Inflammatory macrophage (primary cell): ENCODE measurements at regions not wholly inside any gene's neighbourhood (a gene's known extent, or its start where the extent isn't known, plus 50 kb on each side); places are given as distances from the start of the nearest gene placed in this dataset.
A peak's percentile ranks its signal among the peaks of the same experiment; 100 is the strongest.
"Not testable (repeated sequence)": the region's sequence is repeated elsewhere in the genome, so short reads cannot be mapped to it uniquely, and the experiment has no call there.

Source experiments
- DNase-seq, 2 donors: peaks; one replicate each; pipeline ENCODE4 v3.0.0-alpha.2; 2020 to 2022

DNA sequence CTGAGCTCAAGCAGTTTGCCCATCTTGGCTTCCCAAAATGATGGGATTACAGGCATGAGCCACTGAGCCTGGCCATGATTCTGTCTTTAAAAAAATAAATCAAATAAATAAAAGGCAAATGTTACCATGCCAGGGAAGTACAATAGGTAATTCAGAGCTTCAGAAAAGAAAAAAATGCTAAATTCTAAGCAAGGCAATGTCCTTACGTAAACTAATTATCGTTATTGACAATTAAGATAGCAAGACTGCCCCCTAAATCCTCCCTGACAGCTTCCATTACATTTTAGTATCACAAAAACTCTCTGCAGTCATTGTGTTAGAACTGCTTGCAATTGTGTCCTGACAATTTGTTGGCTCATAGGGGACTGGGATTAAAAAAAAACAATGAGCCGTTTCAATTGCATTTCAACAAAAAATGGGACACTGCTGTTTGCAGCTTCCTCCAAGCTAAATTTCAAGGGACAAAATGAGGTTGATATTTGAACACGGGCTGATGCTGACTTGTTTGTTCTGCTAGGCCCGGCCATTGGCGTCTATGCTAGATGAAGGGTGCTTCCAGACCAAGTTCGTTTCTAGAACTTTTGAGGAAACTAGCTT, 88.9 kb downstream of the MOGAT1 start:
- DNase-seq, result no peak

DNA sequence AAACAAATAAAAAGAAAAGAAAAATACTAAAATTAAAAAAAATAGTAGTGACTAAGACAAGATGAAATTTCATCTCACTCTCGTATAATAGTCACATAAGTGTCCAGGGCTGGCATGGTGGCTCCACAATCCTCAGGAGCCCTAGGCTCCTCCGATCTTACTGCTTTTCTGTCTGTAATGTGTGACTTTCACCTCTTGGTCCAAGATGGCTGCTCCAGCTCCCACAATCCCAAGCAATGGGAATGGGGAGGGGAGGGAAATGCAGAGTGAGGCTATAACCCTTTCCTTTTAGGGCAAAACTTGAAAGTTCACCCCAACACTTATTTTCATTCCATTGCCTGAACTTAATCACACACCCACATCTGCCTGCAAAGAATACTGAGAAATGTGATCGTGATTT, 90.4 kb downstream of the MOGAT1 start:
- DNase-seq, result no peak

DNA sequence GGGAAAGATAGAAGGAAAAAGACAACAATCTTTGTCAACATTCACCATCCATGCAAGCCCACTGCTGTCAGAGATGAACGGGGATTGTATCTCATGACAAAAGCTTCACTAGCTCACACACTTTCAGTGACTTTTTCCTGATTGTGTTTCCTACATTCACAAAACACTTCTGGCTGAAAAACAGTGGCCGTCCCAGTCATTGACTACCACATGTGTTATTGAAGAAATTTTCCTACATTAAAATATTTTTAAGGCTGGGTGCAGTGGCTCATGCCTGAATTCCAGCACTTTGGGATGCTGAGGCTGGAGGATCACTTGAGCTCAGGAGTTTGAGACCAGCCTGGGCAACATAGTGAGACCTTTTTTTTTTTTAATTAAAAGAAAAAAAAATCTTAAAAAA, 90.9 kb downstream of the MOGAT1 start:
- DNase-seq, result no peak

DNA sequence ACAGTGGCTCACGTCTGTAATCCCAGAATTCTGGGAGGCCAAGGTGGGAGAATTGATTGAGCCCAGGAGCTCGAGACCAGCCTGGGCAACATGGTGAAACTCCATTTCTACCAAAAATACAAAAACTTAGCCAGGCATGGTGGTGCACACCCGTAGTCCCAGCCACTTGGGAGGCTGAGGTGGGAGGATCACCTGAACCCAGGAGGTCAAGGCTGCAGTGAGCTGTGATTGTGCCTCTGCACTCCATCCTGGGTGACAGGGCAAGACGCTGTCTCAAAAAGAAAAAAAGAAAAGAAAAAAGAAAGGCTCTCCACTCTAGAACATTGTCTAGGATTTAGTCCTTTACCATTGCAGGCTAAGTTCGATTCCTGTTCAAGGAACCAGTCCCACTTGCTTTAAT, 94.4 kb downstream of the MOGAT1 start:
- not testable (repeated sequence) for DNase-seq

DNA sequence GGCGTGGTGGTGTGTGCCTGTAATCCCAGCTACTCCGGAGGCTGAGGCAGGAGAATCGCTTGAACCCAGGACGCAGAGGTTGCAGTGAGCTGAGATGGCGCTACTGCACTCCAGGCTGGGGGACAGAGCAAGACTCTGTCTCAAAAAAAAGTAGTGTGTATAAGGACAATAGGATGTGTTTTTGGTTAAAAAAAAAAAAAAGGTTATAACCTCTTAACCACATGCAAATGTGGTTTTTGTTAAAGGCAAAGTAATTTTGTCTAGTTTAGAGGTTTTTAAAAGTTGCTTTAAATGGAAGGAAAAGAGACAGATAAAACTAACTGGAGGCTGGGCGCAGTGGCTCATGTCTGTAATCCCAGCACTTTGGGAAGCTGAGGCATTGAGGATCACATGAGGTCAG, 92.8 kb upstream of the ACSL3 start:
- DNase-seq, result not testable (repeated sequence)

DNA sequence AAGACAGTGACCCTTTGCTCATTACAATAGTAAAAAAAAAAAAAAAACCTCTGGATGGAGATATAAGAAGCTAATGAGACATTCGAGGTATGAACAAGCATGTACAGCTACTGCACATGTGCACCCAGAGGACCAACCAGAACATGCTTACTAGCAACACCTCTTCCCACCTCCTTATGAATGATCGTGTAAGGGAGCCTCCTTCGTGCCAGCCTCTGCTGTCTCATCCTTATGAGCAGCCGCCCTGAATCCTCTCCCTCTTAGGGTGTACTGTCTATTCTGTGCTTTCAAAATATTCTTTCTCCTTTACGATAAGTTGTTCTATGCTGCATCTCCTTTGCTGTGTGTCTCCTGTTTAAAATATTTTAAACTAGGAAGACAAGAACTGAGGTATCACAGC, 91.4 kb upstream of the ACSL3 start:
- no peak for DNase-seq

DNA sequence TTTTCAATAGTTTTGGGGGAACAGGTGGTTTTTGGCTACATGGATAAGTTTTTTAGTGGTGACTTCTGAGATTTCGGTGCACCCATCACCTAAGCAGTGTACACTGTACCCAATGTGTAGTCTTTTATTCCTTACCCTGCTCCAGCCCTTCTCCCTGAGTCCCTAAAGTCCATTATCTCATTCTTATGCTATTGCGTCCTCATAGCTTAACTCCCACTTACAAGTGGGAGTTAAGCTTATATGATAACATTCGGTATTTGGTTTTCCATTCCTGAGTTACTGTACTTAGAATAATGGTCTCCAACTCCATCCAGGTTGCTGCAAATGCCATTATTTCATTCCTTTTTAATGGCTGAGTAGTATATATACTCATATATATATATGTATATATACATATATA, 90.9 kb upstream of the ACSL3 start:
- no peak for DNase-seq

DNA sequence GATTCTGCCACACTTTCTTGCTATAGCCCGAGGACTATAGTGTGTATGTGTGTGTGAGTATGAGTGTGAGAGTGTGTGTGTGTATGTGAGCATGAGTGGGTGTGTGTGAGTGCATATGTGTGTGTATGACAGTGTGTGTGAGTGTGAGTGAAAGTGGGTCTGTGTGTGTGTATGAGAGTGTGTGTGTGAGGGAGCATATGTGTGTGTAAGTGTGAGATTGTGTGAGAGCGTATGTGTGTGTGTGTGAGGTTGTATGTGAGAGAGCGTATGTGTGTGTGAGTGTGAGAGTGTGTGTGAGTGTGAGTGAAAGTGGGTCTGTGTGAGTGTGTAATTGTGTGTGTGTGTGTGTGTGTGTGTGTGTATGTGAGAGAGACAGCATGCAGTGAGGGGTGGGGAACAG, 89.0 kb upstream of the ACSL3 start:
- DNase-seq, result no peak

DNA sequence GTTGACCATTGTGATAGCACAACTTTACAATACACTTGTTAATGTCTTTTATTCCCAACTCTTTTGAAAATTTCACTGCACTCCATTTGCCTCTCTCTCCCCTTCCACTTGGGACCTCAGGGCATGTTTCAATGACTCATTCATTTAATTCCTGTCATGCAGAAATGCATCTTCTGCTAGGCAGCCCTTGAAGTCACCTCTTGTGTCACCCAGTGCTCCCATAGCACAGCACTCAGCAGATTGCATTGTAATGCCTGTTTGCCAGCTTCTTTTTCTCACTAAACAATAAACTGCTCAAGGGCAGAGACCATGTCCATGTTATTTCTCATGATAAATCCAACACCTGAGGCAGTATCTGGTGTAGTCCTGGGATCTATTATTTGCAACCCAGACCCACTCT, 85.9 kb upstream of the ACSL3 start:
- DNase-seq, result peak in 1 of 2 donors; percentile 29

DNA sequence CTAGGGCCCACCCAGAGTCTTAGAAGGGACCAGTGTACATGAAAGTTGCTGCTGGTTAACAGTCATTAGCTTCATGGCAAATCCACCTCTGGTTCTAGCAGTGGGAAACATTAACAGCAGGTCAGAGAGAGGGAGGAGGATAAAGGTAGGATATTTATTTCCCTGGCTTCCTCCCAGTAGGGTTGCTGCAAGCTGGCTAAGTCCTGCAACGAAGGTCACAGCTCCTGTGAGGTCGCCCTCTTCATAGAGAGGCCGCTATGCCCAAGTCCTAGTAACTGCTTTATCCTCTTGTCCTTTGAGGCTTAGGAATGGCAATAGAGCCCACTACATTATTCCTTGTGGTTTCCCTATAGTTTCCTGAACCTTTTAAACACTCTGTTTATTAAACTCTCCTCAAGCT, 84.0 kb upstream of the ACSL3 start:
- DNase-seq, result no peak

DNA sequence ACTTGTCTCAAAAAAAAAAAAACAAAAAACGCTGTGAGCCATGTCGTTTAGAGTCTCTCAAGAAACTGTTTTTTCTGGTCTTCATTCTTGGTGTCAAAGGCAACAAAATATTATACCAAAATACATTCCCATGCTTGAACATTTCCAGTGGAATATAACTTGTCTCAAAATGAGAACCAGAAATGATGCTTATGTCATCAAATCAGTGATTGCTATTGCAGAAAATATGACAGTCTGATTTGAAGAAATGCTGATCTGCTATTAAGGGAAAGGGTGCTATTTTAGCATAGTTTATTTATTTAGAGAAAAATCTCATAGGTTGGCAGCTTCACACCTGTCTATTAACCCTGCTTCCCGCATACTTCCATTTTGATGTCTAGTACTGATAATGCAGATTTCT, 82.4 kb upstream of the ACSL3 start:
- DNase-seq, result no peak

DNA sequence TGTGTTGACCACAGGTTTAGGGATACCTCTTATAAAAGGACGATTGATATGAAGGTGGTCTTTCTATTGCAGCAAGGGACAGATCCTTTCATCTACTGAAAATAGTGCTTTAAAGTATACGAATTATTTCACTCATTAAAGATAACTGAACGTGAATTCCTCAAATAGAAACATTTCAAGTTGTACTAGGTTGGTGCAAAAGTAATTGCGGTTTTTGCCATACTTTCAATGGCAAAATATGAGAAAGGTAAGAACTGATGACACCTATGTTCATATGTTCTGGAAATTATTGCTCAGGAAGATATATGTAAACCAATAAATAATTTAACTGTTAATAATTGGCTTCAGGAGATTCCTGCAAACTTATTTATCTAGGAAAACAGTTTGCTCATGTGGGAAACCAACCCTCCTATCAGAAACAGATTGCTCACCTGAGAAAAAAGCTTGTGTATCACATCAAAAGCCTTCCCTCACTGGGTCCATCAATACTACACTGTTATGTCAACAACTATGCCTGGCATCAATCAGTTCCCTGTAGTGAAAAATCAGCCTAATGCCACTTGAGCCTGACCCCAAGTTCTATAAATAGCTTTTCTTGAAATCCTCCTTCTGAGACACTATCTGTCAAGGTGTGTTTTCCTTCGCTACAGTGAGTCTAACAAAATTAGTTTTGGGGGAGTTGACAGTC, 81.5 kb upstream of the ACSL3 start:
- DNase-seq, result no peak

DNA sequence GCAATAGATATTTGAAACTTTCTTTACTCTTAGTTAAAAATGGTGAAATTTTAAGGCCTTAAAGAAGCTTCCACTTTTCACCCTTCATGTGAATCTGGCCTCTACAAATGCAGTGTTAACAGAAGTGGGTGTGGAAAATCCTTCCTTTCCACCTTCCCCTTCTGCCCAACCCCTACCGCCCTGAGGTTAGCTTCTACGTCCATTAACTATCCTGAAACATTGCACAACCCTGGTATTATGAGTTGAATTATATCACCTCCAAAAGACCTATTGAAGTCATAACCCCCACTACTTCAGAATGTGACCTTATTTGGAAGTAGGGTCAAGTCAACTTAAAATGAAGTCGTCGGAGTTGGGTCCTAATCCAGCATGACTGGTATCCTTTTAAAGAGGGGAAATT, 80.8 kb upstream of the ACSL3 start:
- DNase-seq, result peak in 1 of 2 donors; percentile 12

DNA sequence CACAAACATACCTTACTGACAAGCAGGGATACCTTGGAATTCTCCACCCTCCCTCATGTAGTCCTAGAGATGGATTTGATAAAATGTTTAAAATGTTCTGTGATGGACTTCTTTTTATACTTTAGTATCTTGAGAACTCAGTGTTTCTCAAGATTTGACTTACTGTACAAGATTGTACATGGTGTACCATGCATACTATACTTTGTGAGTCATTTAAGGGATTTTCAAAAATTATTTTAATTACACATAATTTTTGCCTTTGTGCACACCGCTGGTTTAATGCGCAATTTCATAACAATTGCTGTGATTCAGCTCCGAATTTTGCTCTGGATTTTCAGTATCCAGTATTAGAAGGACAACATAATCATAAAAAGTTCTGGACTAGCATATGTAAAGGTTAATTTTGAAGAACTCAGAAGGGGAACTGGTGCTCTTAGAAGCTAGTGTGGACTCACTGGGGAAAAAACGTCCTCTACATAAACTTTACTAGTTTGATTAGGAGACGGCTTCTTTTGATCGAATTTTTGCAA, 78.6 kb upstream of the ACSL3 start:
- no peak for DNase-seq

DNA sequence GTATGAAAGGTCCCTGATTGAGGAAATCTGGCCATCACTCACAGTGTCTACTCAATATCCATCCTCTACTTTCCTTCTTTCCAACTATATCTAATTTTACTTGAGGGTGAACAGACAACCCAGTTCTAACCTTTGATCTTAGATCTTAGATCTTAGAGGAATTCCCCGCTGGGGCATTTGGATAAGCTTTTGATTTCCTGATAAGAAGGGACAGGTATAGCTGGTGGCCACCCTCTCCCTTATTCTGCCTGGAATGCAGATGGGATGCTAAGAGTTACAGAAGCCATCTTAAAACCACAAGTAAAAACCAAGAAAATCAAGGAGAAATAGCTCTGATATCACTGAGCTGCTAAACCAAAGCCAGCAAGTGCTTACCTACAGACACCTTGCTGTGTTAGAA, 77.2 kb upstream of the ACSL3 start:
- DNase-seq, result no peak

DNA sequence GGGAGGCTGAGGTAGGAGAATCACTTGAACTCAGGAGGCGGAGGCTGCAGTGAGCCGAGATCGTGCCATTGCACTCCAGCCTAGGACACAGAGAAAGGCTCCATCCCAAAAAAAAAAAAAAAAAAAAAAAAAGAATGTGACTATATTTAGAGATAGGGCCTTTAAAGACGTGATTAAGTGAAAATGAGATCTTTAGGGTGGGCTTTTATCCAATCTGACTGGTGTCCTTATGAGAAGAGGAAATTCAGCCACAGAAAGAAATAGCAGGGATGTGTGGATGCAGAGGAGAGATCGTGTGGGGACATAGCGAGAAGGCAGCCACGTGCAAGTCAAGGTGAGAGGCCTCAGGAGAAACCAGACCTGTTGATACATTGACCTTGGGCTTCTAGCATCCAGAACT, 69.9 kb upstream of the ACSL3 start:
- DNase-seq, result no peak

DNA sequence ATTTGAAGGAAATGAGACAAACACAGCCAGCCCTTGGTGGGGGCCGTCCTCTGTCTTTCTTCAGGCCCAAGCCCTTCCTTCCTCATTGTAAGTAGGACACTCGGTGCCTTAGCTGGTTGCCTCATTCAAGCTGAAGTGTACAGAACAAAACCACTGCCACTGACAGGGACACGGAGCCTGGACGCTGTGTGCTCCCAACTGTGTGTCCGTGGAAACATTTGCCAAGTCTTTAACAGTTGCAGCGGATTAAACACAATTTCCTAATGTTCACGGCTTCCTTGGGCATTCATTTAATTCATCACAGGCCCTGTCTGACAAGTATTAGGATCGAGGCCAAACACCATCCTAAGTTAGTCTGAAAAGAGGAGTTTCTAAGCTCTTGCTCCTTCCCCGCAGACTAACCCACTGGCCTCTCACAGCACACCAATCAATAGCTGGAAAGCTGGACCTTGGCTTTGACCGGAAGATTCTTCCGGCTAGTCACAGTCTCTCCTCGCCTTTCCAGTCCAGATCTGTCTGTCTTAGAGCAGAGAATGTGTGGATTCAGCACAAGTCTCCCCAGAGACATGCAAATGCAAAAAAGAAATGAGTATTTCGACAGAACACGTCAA, 68.7 kb upstream of the ACSL3 start:
- peak; percentile 85 to 86 for DNase-seq

DNA sequence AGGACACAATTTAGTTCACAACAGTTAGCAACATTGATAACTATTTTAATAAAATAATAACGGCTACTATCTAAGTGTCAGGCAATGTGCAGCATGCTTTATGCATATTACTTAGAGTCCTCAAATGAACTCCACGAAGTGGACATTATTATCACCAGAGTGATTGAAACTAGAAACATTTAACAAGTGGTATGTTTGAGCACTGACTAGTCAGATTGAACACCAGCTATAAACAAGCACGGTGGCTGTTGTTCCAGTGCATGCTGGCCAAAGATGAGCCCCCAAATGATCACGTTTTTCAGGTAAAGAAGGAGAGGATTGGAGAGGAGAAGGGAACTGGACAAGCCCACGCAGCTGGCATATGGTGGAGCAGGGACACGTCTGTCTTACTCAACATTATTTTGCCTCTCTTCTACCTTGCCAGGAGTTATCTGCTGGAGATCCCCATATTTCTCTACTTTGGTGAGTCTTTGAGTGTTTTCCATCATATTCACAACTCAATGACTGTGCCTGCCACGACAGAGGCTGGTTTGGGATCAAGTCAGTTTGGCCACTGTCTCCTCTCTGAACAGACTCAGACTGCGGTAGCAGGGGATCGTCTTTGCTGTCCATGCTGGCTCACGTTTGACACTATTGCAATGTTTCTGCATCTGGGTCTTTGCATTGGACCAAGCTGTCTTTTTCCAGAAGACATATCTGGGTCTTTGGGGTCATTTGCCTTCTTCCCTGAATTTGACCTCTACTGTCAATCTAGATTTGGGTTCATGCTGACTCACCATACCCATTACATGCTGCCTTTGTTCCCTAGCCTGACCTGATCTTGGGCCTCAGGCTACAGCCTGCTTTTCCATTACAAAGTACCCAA, 66.0 kb upstream of the ACSL3 start:
- DNase-seq, result no peak

DNA sequence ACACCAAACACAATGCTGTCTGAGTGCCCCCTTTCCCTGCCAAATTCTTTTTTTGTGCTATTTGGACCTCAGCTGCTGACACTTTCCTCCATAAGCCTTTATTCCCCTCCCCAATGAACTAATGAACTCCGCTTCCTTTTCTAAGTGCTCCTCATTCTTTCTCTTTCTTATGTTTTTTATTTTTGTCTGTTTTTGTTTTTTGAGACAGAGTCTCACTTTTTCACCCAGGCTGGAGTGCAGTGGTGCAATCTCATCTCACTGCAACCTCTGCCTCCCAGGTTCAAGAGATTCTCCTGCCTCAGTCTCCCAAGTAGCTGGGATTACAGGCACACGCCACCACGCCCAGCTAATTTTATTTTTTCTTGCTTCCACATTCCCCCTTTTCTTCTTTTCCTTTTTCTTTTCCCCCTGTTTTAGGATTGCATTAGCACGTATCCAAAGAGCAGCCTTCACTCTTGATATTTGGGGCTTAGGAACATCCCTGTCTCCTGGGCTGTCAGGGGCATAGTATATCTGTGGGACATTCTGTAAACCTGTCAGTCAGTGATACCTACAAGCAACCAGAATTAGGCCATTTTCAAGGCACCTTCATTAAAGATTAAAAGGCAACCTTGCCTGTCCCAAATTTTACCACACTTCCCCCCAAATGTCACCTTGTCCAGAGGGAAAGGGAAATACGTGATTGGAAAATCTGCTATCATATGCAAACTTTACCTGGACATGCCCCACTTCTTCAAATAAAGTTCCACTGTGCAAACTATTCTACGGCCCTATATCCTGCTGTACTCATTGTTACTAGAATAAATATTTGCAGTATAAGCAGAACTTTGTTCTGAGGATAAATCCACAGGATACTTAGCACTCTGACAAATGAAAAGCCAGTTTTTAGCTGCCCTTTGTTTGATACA, 65.1 kb upstream of the ACSL3 start:
- no peak for DNase-seq

DNA sequence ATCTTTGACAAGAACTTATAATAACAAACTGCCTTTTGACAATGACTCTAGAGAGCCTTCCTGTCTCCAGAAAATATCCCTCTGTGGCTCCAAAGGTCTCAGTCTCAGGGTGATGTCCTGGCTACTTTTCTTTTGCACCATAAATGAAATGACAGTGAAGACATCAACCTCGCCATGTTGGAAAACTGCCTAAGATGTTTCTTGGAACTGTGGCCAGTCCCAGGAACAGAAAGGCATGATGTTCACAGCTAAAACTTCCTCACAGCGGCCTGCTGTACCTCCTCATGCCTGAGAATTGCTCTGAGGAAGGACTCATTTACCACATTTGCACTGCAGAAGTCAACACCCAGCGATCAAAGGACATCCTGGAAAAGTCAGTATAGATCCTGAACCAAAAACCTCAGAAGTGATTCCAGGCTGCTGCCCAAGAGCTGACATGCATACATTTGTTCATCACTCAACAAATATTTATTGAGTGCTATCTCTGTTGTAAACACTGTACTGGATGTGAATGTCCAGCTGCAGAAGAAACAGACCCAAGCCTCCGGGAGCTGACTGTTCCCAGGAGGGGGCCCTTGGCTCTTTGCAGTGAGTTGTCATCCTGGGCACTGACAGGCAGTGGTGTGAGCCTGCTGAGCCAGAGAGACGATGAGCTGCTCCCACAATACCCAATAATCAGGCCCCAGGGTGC, 64.3 kb upstream of the ACSL3 start:
- DNase-seq, result peak; percentile 38 to 42

DNA sequence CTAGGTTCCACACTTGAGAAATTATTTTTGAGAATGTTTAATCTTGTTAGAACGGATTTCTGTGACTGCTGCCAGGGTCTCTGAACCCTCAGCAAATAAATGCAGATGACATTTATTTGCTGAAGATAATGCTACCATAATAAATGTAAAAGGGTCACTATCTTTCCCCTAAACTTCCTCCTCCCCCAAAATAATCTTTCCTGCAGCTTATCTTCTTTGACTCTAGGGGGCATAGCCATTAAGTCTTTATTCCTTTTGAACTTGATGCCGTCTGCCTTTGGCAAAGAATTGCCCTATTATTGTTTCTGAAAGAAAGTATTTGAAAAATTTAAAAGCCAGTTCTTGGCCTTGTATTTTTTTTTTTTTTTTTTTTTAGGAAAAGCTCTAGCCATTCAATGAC, 63.6 kb upstream of the ACSL3 start:
- DNase-seq, result no peak
